GM20431 (cell line): ENCODE measurements at regions not wholly inside any gene's neighbourhood (a gene's known extent, or its start where the extent isn't known, plus 50 kb on each side); places are given as distances from the start of the nearest gene placed in this dataset.

ENCODE experiments used
- in situ Hi-C: fragments of 300-500 bp; cut with MseI, MboI; formaldehyde crosslinking; loops from one replicate; pipeline ENCODE4 v1.15.0; 2020; ENCODE audit warnings: low sequenced_read_pairs; ENCODE audit not compliant: unreplicated experiment

GRCh38 chr6:14243597-14243996 is 126.0 kb downstream of the CD83 start:
- in situ Hi-C loops = no loop called here

GRCh38 chr6:14246876-14247275 is 129.3 kb downstream of the CD83 start:
- in situ Hi-C loops = no loop called here

- in situ Hi-C loops = no loop called here
These were observed 133.0 kb downstream of the CD83 start for GRCh38 chr6:14250573-14250972.

GRCh38 chr6:14252271-14252850 is 134.8 kb downstream of the CD83 start:
- in situ Hi-C loops = no loop called here

- in situ Hi-C loops = no loop called here
These were observed 136.9 kb downstream of the CD83 start for GRCh38 chr6:14254505-14254904.

- in situ Hi-C loops = no loop called here
These were observed 138.3 kb downstream of the CD83 start for GRCh38 chr6:14255916-14256315.

- in situ Hi-C loops = no loop called here
These were observed 140.5 kb downstream of the CD83 start for GRCh38 chr6:14258117-14258516.

- in situ Hi-C loops = no loop called here
These were observed 141.4 kb downstream of the CD83 start for GRCh38 chr6:14258695-14259593.

- in situ Hi-C loops = no loop called here
These were observed 142.1 kb downstream of the CD83 start for GRCh38 chr6:14259594-14260152.

- in situ Hi-C loops = no loop called here
These were observed 143.3 kb downstream of the CD83 start for GRCh38 chr6:14260839-14261238.

GRCh38 chr6:14263881-14264424 is 146.4 kb downstream of the CD83 start:
- in situ Hi-C loops = no loop called here

GRCh38 chr6:14265049-14266021 is 147.8 kb downstream of the CD83 start:
- in situ Hi-C loops = no loop called here

- in situ Hi-C loops = no loop called here
These were observed 148.7 kb downstream of the CD83 start for GRCh38 chr6:14266266-14266665.

GRCh38 chr6:14267885-14268660 is 150.5 kb downstream of the CD83 start:
- in situ Hi-C loops = no loop called here

GRCh38 chr6:14269436-14269835 is 151.9 kb downstream of the CD83 start:
- in situ Hi-C loops = no loop called here

- in situ Hi-C loops = no loop called here
These were observed 152.7 kb downstream of the CD83 start for GRCh38 chr6:14270142-14270893.

- in situ Hi-C loops = no loop called here
These were observed 153.6 kb downstream of the CD83 start for GRCh38 chr6:14270925-14271788.
